ENCODE measurements at regions not wholly inside any gene's neighbourhood (a gene's known extent, or its start where the extent isn't known, plus 50 kb on each side); places are given as distances from the start of the nearest gene placed in this dataset.

DNA sequence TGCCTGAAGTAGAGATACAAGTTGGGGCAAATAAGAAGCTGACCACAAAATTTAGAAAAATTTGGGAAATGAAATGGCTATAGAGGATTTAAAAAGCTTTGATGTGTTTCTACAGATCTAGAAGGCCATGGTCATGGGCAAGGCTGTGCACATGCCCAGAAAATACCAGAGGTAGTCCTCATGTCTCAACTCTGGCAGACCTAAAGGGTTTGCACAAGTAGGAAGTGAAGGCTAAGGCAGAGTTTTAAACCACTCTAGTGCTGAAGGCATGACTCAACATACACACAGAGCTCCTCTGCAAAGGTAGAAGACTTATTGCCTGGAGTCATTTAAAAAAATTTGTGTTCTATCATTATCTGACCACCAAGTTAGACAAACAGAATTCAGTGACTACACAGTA lies 364.6 kb downstream of the CCSER2 start:
- H3K9me3 ChIP-seq (ENCODE audit: insufficient read depth, low read length), result 0 out of 2 replicates have a peak, but pooled peaks cover 7% of the 10 kb centered on the region
- H3K36me3 ChIP-seq (ENCODE audit: low read length), result no peaks in the 10 kb centered on the region
- H3K27me3 ChIP-seq (ENCODE audit: low read length), result no peaks in the 10 kb centered on the region
- H3K27ac ChIP-seq (ENCODE audit: low read depth, low read length), result no peak overlapping the region
- TF ChIP-seq, protein P1, sequence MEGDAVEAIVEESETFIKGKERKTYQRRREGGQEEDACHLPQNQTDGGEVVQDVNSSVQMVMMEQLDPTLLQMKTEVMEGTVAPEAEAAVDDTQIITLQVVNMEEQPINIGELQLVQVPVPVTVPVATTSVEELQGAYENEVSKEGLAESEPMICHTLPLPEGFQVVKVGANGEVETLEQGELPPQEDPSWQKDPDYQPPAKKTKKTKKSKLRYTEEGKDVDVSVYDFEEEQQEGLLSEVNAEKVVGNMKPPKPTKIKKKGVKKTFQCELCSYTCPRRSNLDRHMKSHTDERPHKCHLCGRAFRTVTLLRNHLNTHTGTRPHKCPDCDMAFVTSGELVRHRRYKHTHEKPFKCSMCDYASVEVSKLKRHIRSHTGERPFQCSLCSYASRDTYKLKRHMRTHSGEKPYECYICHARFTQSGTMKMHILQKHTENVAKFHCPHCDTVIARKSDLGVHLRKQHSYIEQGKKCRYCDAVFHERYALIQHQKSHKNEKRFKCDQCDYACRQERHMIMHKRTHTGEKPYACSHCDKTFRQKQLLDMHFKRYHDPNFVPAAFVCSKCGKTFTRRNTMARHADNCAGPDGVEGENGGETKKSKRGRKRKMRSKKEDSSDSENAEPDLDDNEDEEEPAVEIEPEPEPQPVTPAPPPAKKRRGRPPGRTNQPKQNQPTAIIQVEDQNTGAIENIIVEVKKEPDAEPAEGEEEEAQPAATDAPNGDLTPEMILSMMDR (IDR thresholded peaks at IDR 0.05; ENCODE audit: insufficient read depth, low read length, poor library complexity, severe bottlenecking), result no peak
- H3K4me3 ChIP-seq (ENCODE audit: insufficient read depth, low read length, poor library complexity, severe bottlenecking), result no peak overlapping the region
- no peaks in the 10 kb centered on the region for H3K9me2 ChIP-seq (replicated peaks; ENCODE audit: insufficient read depth, low read length)
- no peak overlapping the region for H2AFZ ChIP-seq (ENCODE audit: low read depth, low read length, severe bottlenecking)
- H3K4me2 ChIP-seq (ENCODE audit: low read depth, low read length, poor library complexity, severe bottlenecking), result no peak overlapping the region
- H4K20me1 ChIP-seq (ENCODE audit: low read depth, low read length), result no peaks in the 10 kb centered on the region
- no peaks in the 10 kb centered on the region for H3K79me2 ChIP-seq (ENCODE audit: insufficient read depth, low read length)
- H3K9ac ChIP-seq (ENCODE audit: low read length), result no peak overlapping the region
- H3F3A ChIP-seq (ENCODE audit: insufficient read depth), result no peaks in the 10 kb centered on the region

DNA sequence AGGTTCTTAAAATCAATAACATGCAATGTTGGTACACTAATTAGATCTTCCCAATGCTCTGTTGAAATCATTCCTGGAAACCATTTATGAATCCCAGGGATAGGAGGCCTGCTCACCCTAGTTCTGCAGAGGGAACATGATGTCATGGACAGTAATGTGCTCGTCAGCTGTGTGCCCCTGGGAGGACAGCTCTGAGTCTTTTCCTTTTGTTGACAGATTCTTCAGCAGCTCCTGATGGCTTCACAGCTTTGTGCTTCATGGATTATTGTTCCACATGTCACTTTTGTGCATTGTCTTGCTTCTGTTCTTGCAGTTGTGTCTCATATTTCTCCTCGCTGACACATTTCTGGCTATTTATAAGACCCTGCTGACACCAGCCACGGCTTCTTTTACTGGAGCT lies 367.5 kb downstream of the CCSER2 start:
- H3K4me3 ChIP-seq (ENCODE audit: insufficient read depth, low read length, poor library complexity, severe bottlenecking), result no peak overlapping the region
- H3K9ac ChIP-seq (ENCODE audit: low read length), result no peak overlapping the region
- H3K27me3 ChIP-seq (ENCODE audit: low read length), result no peaks in the 10 kb centered on the region
- no peak overlapping the region for H3K4me2 ChIP-seq (ENCODE audit: low read depth, low read length, poor library complexity, severe bottlenecking)
- no peaks in the 10 kb centered on the region for H3K9me2 ChIP-seq (replicated peaks; ENCODE audit: insufficient read depth, low read length)
- H3K36me3 ChIP-seq (ENCODE audit: low read length), result no peaks in the 10 kb centered on the region
- no peaks in the 10 kb centered on the region for H3K79me2 ChIP-seq (ENCODE audit: insufficient read depth, low read length)
- no peaks in the 10 kb centered on the region for H4K20me1 ChIP-seq (ENCODE audit: low read depth, low read length)
- H2AFZ ChIP-seq (ENCODE audit: low read depth, low read length, severe bottlenecking), result no peak overlapping the region
- no peak for TF ChIP-seq EZH2phosphoT487 (conservative IDR thresholded peaks at IDR 0.05; ENCODE audit: low read length)
- 0 out of 2 replicates have a peak, but pooled peaks cover 7% of the 10 kb centered on the region for H3K9me3 ChIP-seq (ENCODE audit: insufficient read depth, low read length)
- no peak overlapping the region for H3K27ac ChIP-seq (ENCODE audit: low read depth, low read length)
- no peaks in the 10 kb centered on the region for H3F3A ChIP-seq (ENCODE audit: insufficient read depth)

DNA sequence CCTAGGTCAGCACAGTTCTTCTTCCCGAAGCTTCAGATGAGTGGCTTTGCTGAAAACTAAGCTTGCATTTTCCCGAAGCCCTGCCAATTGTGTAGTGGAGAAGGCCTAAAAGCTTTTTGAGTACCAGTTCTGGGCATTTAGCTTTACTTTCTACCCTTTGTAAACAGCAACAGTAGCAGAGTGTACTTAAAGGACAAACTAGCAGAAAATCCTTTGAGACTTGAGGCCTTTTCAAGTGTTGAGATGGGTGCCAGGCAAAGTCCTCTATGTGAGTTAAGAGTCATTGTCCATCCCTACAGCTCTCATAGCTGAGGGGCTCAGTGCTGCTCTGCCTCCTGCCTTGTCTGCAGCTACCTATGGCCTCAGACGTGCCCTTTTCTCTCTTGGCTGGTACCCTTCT lies 368.2 kb downstream of the CCSER2 start:
- Histone ChIP-seq H3K36me3 (ENCODE audit: low read length) (no peaks in the 10 kb centered on the region), H3K9me3 (ENCODE audit: insufficient read depth, low read length) (0 out of 2 replicates have a peak, but pooled peaks cover 7% of the 10 kb centered on the region), H3K79me2 (ENCODE audit: insufficient read depth, low read length) (no peaks in the 10 kb centered on the region), H3K27me3 (ENCODE audit: low read length) (no peaks in the 10 kb centered on the region), H4K20me1 (ENCODE audit: low read depth, low read length) (no peaks in the 10 kb centered on the region), H3K9ac (ENCODE audit: low read length) (no peak overlapping the region), H3K4me3 (ENCODE audit: insufficient read depth, low read length, poor library complexity, severe bottlenecking) (no peak overlapping the region), H3F3A (ENCODE audit: insufficient read depth) (no peaks in the 10 kb centered on the region), H3K27ac (ENCODE audit: low read depth, low read length) (no peak overlapping the region), H3K4me2 (ENCODE audit: low read depth, low read length, poor library complexity, severe bottlenecking) (no peak overlapping the region), H3K9me2 (replicated peaks; ENCODE audit: insufficient read depth, low read length) (no peaks in the 10 kb centered on the region), H2AFZ (ENCODE audit: low read depth, low read length, severe bottlenecking) (no peak overlapping the region)
- TF ChIP-seq, protein P1 (IDR thresholded peaks at IDR 0.05; ENCODE audit: insufficient read depth, low read length, poor library complexity, severe bottlenecking), result no peak
- TF ChIP-seq EZH2phosphoT487 (conservative IDR thresholded peaks at IDR 0.05; ENCODE audit: low read length), result no peak

DNA sequence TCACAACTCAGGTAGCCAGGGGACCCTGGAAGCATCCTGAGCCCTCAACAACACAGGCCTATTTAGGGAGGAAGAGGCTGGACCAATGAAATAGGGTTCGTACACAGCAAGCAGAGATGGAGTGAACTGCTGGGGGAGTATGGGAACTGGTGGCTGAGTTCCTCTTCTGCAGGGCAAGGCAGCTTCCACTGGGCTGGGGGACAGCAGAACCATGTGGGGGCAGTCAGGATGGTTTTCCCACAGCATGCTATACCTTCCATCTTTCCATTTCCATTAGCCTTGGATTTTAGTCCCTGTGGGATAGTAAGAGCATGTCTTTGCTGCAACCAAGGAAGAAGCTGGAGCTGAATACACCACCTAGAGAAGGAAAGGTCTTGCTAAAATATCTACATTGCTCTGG lies 370.6 kb downstream of the CCSER2 start:
- Histone ChIP-seq H4K20me1 (ENCODE audit: low read depth, low read length) (no peaks in the 10 kb centered on the region), H2AFZ (ENCODE audit: low read depth, low read length, severe bottlenecking) (no peak overlapping the region), H3F3A (ENCODE audit: insufficient read depth) (no peaks in the 10 kb centered on the region), H3K9me3 (ENCODE audit: insufficient read depth, low read length) (no peaks in the 10 kb centered on the region), H3K36me3 (ENCODE audit: low read length) (no peaks in the 10 kb centered on the region), H3K79me2 (ENCODE audit: insufficient read depth, low read length) (no peaks in the 10 kb centered on the region), H3K4me3 (ENCODE audit: insufficient read depth, low read length, poor library complexity, severe bottlenecking) (no peak overlapping the region), H3K27me3 (ENCODE audit: low read length) (no peaks in the 10 kb centered on the region), H3K4me2 (ENCODE audit: low read depth, low read length, poor library complexity, severe bottlenecking) (no peak overlapping the region), H3K9me2 (replicated peaks; ENCODE audit: insufficient read depth, low read length) (no peaks in the 10 kb centered on the region), H3K9ac (ENCODE audit: low read length) (no peak overlapping the region), H3K27ac (ENCODE audit: low read depth, low read length) (no peak overlapping the region)
- TF ChIP-seq EZH2phosphoT487 (conservative IDR thresholded peaks at IDR 0.05; ENCODE audit: low read length), result no peak
- TF ChIP-seq, protein P1 (IDR thresholded peaks at IDR 0.05; ENCODE audit: insufficient read depth, low read length, poor library complexity, severe bottlenecking), result no peak
